ENCODE measurements at regions not wholly inside any gene's neighbourhood (a gene's known extent, or its start where the extent isn't known, plus 50 kb on each side); places are given as distances from the start of the nearest gene placed in this dataset.

GRCh38 chr4:136484996-136485395 is 1047.3 kb downstream of the PCDH18 start:
- TF ChIP-seq, protein P1, sequence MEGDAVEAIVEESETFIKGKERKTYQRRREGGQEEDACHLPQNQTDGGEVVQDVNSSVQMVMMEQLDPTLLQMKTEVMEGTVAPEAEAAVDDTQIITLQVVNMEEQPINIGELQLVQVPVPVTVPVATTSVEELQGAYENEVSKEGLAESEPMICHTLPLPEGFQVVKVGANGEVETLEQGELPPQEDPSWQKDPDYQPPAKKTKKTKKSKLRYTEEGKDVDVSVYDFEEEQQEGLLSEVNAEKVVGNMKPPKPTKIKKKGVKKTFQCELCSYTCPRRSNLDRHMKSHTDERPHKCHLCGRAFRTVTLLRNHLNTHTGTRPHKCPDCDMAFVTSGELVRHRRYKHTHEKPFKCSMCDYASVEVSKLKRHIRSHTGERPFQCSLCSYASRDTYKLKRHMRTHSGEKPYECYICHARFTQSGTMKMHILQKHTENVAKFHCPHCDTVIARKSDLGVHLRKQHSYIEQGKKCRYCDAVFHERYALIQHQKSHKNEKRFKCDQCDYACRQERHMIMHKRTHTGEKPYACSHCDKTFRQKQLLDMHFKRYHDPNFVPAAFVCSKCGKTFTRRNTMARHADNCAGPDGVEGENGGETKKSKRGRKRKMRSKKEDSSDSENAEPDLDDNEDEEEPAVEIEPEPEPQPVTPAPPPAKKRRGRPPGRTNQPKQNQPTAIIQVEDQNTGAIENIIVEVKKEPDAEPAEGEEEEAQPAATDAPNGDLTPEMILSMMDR (IDR thresholded peaks at IDR 0.05): no peak
- TF ChIP-seq POLR2AphosphoS5 (IDR thresholded peaks at IDR 0.05): no peak
- no peak for TF ChIP-seq EP300 (IDR thresholded peaks at IDR 0.05)
- no peak for TF ChIP-seq POLR2A (IDR thresholded peaks at IDR 0.05)
